Activated B cell treated with CpG ODN at 0.5 μM for 24 hours (primary cell): ENCODE measurements at regions not wholly inside any gene's neighbourhood (a gene's known extent, or its start where the extent isn't known, plus 50 kb on each side); places are given as distances from the start of the nearest gene placed in this dataset.

ENCODE experiments used
- ATAC-seq: fragments of 200-7000 bp; cut with Tn5 transposase; one replicate; pipeline ENCODE4 v1.10.0; 2021; ENCODE audit warnings: low read depth, mild to moderate bottlenecking, moderate library complexity
- CTCF ChIA-PET: fragments of 350-600 bp; sonication (Branson Sonifier 250); formaldehyde crosslinking; loops from one replicate; lab custom pipeline; 2021; ENCODE audit warnings: antibody characterized with exemption; lab: Charles Lee
- POLR2A ChIA-PET: fragments of 350-600 bp; sonication (Branson Sonifier 250); formaldehyde crosslinking; loops from one replicate; lab custom pipeline; 2021; ENCODE audit warnings: antibody characterized with exemption; lab: Charles Lee
- DNase-seq: peaks from one replicate; pipeline ENCODE4 v3.0.0; 2022
- H3K27ac Mint-ChIP-seq: one replicate; pipeline ENCODE4 v1.8.0; 2020; ENCODE audit warnings: mixed read lengths
- H3K27me3 Mint-ChIP-seq: one replicate; pipeline ENCODE4 v1.8.0; 2021; ENCODE audit warnings: mixed read lengths
- H3K36me3 Mint-ChIP-seq: one replicate; pipeline ENCODE4 v1.8.0; 2021; ENCODE audit warnings: low read depth, mixed read lengths
- H3K4me1 Mint-ChIP-seq: one replicate; pipeline ENCODE4 v1.8.0; 2021; ENCODE audit warnings: mixed read lengths
- H3K4me3 Mint-ChIP-seq: one replicate; pipeline ENCODE4 v1.8.0; 2020; ENCODE audit warnings: mild to moderate bottlenecking, mixed read lengths
- H3K9me3 Mint-ChIP-seq: one replicate; pipeline ENCODE4 v1.8.0; 2020; ENCODE audit warnings: mixed read lengths
- intact Hi-C: fragments of 100-400 bp; cut with micrococcal nuclease; formaldehyde crosslinking; loops from one replicate; pipeline ENCODE4 v1.15.1; 2024
- TF ChIP-seq, protein P1 (sequence below): fragments of 200-600 bp; IDR thresholded peaks from one replicate; pipeline ENCODE4 v1.8.0; 2022; ENCODE audit warnings: antibody characterized with exemption, mild to moderate bottlenecking

DNA sequence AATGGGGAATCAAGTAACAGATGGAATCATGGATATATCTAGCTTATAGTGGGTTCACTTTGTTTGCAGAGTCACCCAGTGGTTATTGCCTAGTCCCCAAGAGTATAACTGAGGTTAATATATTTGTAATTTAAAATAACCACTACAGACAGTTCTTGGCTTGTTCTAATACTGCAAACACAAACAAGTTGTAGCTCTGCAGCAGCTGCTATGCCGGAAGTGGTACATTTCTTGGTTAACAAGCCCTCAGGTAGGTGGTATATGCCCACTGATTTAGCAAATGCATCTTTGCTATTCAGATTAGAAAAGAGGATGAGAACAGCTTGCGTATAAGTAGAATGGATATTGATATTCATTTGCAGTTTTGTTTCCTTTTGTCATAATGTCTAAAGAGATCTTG lies 984.2 kb downstream of the SQOR start:
- TF ChIP-seq, protein P1, sequence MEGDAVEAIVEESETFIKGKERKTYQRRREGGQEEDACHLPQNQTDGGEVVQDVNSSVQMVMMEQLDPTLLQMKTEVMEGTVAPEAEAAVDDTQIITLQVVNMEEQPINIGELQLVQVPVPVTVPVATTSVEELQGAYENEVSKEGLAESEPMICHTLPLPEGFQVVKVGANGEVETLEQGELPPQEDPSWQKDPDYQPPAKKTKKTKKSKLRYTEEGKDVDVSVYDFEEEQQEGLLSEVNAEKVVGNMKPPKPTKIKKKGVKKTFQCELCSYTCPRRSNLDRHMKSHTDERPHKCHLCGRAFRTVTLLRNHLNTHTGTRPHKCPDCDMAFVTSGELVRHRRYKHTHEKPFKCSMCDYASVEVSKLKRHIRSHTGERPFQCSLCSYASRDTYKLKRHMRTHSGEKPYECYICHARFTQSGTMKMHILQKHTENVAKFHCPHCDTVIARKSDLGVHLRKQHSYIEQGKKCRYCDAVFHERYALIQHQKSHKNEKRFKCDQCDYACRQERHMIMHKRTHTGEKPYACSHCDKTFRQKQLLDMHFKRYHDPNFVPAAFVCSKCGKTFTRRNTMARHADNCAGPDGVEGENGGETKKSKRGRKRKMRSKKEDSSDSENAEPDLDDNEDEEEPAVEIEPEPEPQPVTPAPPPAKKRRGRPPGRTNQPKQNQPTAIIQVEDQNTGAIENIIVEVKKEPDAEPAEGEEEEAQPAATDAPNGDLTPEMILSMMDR: no peak
- Mint-ChIP-seq H3K4me1 (no peaks in the 10 kb centered on the region), H3K4me3 (no peak overlapping the region), H3K27ac (no peak overlapping the region), H3K36me3 (no peaks in the 10 kb centered on the region), H3K9me3 (peaks cover 7% of the 10 kb centered on the region), H3K27me3 (no peaks in the 10 kb centered on the region)
- intact Hi-C loops: no loop called here
- no peak for ATAC-seq
- CTCF ChIA-PET: no interaction called here
- no peak for DNase-seq
- POLR2A ChIA-PET: no interaction called here

DNA sequence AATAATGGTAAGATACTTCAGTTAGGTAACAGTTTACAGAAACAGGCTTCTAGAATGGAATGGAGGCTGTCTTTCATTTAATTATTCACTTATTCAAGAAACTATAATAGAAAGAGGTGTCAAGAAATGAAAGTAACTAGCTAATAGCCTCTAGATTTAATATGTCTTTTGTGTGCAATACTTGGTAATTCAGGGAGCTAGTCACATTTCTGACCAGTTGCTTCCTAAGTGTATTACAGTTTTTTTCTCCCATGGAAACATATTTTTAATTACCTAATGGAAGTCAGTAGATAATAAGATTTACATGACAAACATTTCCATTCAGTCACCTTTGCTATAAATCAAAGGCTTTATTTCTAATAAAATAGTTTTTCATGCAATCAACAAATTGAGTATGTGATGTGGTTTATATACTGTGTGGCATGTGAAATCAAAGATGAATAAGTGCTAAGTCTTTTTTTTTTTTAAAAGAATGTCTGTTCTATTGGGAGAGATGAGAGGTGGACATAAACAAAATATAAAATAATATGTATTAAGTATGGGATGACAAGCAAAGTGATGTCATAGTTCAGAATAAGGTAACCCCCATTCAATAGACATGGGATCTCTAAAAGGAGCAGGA lies 985.7 kb downstream of the SQOR start:
- intact Hi-C loops: no loop called here
- ATAC-seq (no peak), DNase-seq (no peak)
- Mint-ChIP-seq H3K4me1 (no peaks in the 10 kb centered on the region), H3K27ac (no peak overlapping the region), H3K36me3 (no peaks in the 10 kb centered on the region), H3K9me3 (peaks cover 13% of the 10 kb centered on the region), H3K4me3 (no peak overlapping the region), H3K27me3 (no peaks in the 10 kb centered on the region)
- CTCF ChIA-PET: no interaction called here
- TF ChIP-seq, protein P1: no peak
- POLR2A ChIA-PET: no interaction called here

DNA sequence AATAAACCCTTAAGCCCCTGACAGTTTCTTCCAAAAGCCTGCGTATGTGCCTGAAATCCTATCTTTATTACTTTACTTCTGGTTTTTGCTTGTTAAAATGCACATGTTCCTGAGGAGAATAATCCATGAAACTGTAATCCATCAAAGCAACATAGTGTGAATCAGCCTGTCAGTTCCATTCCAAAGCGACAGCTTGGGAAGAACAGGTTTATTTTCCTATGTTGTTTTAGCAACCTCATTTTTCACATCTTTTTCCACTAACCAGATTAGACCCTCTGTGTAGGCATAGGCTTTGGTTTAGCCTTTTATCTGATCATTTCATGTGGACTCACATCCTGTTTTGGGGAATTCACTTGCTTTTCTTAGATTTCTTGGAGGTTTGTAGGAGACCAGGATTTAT lies 988.0 kb downstream of the SQOR start:
- no peak overlapping the region for H3K4me3 Mint-ChIP-seq
- ATAC-seq: no peak
- H3K9me3 Mint-ChIP-seq: peaks cover 16% of the 10 kb centered on the region
- DNase-seq: no peak
- no peaks in the 10 kb centered on the region for H3K4me1 Mint-ChIP-seq
- ChIA-PET CTCF (no interaction called here), POLR2A (no interaction called here)
- intact Hi-C loops: no loop called here
- H3K27ac Mint-ChIP-seq: no peak overlapping the region
- TF ChIP-seq, protein P1: no peak
- no peaks in the 10 kb centered on the region for H3K27me3 Mint-ChIP-seq
- H3K36me3 Mint-ChIP-seq: no peaks in the 10 kb centered on the region

DNA sequence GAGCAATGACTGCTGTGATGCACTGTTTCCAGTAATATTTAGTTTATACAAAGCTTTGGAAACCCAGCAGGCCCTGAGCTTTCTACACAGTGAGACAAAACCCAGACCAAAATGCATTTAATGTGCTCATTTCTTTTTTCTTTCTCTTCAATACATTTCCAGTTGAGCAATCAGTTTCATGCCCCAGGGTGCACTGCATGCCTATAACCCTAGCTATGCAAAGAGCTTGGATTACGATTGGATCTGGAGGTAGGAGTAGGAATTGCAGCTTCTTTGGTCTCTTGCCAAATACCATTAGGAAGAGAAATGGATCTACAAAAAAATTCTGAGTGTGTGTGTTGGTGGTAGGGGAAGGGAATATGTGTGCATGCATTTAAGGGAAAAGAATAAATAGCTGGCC lies 1001.4 kb downstream of the SQOR start:
- intact Hi-C loops: no loop called here
- DNase-seq: no peak
- ChIA-PET POLR2A (no interaction called here), CTCF (no interaction called here)
- no peaks in the 10 kb centered on the region for H3K27me3 Mint-ChIP-seq
- H3K9me3 Mint-ChIP-seq: peaks cover 10% of the 10 kb centered on the region
- no peaks in the 10 kb centered on the region for H3K36me3 Mint-ChIP-seq
- no peak overlapping the region for H3K27ac Mint-ChIP-seq
- H3K4me3 Mint-ChIP-seq: no peak overlapping the region
- TF ChIP-seq, protein P1: no peak
- no peak for ATAC-seq
- H3K4me1 Mint-ChIP-seq: no peaks in the 10 kb centered on the region

DNA sequence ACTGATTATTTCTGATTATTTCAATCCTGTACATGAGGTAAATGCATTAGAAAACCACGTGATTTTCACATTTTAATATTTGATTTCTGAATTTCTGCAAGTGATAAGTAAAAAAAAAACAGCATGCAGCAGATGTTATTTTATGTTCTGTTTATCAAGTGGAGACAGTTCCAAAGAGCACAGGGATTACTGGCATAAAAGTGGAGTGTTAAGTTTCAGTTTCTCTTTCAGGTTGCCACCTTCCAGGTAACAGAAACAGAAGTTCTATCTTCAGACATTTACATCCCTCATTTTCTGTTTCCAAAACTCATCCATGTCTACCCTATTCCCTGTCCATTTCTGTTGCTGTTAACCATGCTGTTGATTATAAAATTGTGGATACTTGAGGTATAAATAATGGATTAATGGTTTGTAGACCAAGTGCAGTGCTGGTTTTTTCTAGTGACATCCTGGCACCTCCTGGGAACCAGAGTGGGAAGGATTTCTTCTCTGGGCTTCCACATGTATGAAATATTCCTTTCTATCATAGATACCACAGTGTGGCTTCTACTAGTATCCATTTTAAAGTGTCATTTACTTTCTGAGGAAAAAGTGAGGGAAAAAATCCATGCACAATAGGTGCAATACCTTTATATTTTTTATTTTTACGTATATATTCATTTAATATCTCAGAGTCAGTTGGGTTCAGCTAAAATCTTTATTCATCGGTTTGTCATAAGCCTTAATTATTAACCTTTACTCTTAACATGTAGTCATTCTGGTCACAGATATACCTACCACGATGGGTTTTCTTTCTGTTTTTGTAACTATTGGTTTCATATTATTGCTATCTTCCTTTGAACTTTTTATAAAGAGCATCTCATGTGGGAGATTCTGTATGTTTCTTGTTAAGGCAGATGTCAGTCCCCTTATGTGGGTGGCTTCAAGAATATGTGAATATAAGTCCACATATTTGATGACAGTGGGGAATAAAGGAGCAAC lies 1010.0 kb downstream of the SQOR start:
- CTCF ChIA-PET: no interaction called here
- no peaks in the 10 kb centered on the region for H3K36me3 Mint-ChIP-seq

More for the DNA sequence above, 1010.0 kb downstream of the SQOR start:
- ATAC-seq (no peak), DNase-seq (no peak)
- TF ChIP-seq, protein P1: no peak
- Mint-ChIP-seq H3K4me1 (no peaks in the 10 kb centered on the region), H3K4me3 (no peak overlapping the region), H3K9me3 (peaks cover 4% of the 10 kb centered on the region), H3K27ac (no peak overlapping the region), H3K27me3 (no peaks in the 10 kb centered on the region)
- POLR2A ChIA-PET: no interaction called here
- intact Hi-C loops: no loop called here
